ENCODE measurements at regions not wholly inside any gene's neighbourhood (a gene's known extent, or its start where the extent isn't known, plus 50 kb on each side); places are given as distances from the start of the nearest gene placed in this dataset.

DNA sequence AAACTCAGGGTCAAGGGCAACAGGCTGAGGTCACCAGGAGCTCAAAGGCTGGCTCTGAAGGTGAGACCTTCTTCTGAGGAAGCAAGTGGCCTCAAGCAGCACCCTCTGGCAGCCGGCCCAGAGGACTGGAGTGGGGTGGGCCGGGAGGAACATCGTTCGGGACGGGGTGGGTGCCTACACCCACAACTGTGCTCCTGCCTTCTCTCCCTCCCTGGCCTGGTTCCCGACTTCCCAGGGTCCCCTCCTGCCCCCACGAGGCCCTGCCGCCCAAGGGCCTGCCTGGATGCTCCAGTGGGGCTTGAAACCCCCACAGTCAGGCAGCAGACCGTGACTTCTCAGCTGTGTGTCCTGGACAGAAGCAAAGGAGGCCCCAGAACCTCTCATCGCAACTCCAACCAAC is 195.7 kb downstream of the IGLL1 start:
- TF ChIP-seq, protein P1, sequence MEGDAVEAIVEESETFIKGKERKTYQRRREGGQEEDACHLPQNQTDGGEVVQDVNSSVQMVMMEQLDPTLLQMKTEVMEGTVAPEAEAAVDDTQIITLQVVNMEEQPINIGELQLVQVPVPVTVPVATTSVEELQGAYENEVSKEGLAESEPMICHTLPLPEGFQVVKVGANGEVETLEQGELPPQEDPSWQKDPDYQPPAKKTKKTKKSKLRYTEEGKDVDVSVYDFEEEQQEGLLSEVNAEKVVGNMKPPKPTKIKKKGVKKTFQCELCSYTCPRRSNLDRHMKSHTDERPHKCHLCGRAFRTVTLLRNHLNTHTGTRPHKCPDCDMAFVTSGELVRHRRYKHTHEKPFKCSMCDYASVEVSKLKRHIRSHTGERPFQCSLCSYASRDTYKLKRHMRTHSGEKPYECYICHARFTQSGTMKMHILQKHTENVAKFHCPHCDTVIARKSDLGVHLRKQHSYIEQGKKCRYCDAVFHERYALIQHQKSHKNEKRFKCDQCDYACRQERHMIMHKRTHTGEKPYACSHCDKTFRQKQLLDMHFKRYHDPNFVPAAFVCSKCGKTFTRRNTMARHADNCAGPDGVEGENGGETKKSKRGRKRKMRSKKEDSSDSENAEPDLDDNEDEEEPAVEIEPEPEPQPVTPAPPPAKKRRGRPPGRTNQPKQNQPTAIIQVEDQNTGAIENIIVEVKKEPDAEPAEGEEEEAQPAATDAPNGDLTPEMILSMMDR (IDR thresholded peaks at IDR 0.05) = no peak
- no peak for TF ChIP-seq EZH2 (IDR thresholded peaks at IDR 0.05)
- no peak for TF ChIP-seq EZH2phosphoT487 (IDR thresholded peaks at IDR 0.05)

Measured in neural progenitor cell (in vitro differentiated cells).